H1 (cell line): ENCODE measurements at regions not wholly inside any gene's neighbourhood (a gene's known extent, or its start where the extent isn't known, plus 50 kb on each side); places are given as distances from the start of the nearest gene placed in this dataset.

ENCODE experiments used
- CTCF ChIA-PET: fragments of 300-600 bp; sonication (Branson Sonifier 250); formaldehyde crosslinking; loops from one replicate; lab custom pipeline; 2021; ENCODE audit not compliant: partially characterized antibody; lab: Charles Lee
- POLR2A ChIA-PET: fragments of 300-600 bp; sonication (Branson Sonifier 250); formaldehyde crosslinking; loops from one replicate; lab custom pipeline; 2021; ENCODE audit warnings: inconsistent platforms; ENCODE audit not compliant: partially characterized antibody; lab: Charles Lee
- DNase-seq, 2 experiments: peaks; one replicate each; pipeline versions ENCODE4 v3.0.0 to v3.0.0-alpha.2; 2010 to 2022; ENCODE audit warnings: low spot score in 2 of 2, low read depth in 1 of 2, mixed read lengths in 1 of 2
- FAIRE-seq: peaks from 2 replicates; lab custom pipeline; 2011; peaks lifted over from hg19 to GRCh38; lab: Jason Lieb, UNC
- H2AFZ ChIP-seq: 2 replicates; pipeline ENCODE4 v1.8.1; 2012; ENCODE audit warnings: low read length, inconsistent platforms
- H2AK5ac ChIP-seq: 2 replicates; pipeline ENCODE4 v1.6.1; 2013; ENCODE audit warnings: low read depth, low read length
- H2BK120ac ChIP-seq: replicated peaks from 2 replicates; pipeline ENCODE3; 2013; ENCODE audit warnings: low read depth, low read length, inconsistent platforms
- H2BK12ac ChIP-seq: 2 replicates; pipeline ENCODE4 v1.6.1; 2013; ENCODE audit warnings: low read depth, low read length
- H2BK15ac ChIP-seq: 2 replicates; pipeline ENCODE4 v1.6.1; 2013; ENCODE audit warnings: low read length
- H2BK20ac ChIP-seq: 2 replicates; pipeline ENCODE4 v1.6.1; 2013; ENCODE audit warnings: low read length
- H2BK5ac ChIP-seq: 2 replicates; pipeline ENCODE4 v1.6.1; 2013; ENCODE audit warnings: low read depth, low read length
- H3K14ac ChIP-seq: 2 replicates; pipeline ENCODE4 v1.6.1; 2013; ENCODE audit warnings: inconsistent platforms; ENCODE audit not compliant: insufficient read length
- H3K18ac ChIP-seq: 2 replicates; pipeline ENCODE4 v1.6.1; 2013; ENCODE audit warnings: low read length; ENCODE audit errors: extremely low read depth
- H3K23ac ChIP-seq: 2 replicates; pipeline ENCODE4 v1.6.1; 2013; ENCODE audit warnings: inconsistent platforms; ENCODE audit not compliant: insufficient read length
- H3K23me2 ChIP-seq: 2 replicates; pipeline ENCODE4 v1.6.1; 2013; ENCODE audit warnings: low read depth, low read length
- H3K27ac ChIP-seq: 2 replicates; pipeline ENCODE4 v1.6.1; 2011; ENCODE audit warnings: low read depth, low read length, inconsistent platforms
- H3K27me3 ChIP-seq, 4 experiments: replicated peaks in 1 of 4; 1 replicate in 1 of 4; 2 replicates in 3 of 4; pipeline versions ENCODE4 v1.6.1 to v1.8.1; 2011 to 2013; ENCODE audit warnings: low read length in 3 of 4, mild to moderate bottlenecking in 3 of 4, inconsistent platforms in 2 of 4, mixed read lengths in 2 of 4, moderate library complexity in 1 of 4; ENCODE audit not compliant: control insufficient read depth in 3 of 4, insufficient read depth in 3 of 4; ENCODE audit errors: extremely low read depth in 1 of 4
- H3K36me3 ChIP-seq, 4 experiments: 2 replicates each; pipeline versions ENCODE4 v1.6.1 to v1.8.1; 2011 to 2013; ENCODE audit warnings: mild to moderate bottlenecking in 4 of 4, low read length in 3 of 4, moderate library complexity in 2 of 4, control low read depth in 1 of 4, inconsistent platforms in 1 of 4; ENCODE audit not compliant: insufficient read depth in 4 of 4, control insufficient read depth in 2 of 4
- H3K4ac ChIP-seq: replicated peaks from 2 replicates; pipeline ENCODE3; 2013; ENCODE audit warnings: low read length, low read depth, mixed read lengths, inconsistent platforms; ENCODE audit not compliant: insufficient read length
- H3K4me1 ChIP-seq, 4 experiments: replicated peaks in 1 of 4; 1 replicate in 1 of 4; 2 replicates in 3 of 4; pipeline versions ENCODE4 v1.6.1 to v1.8.1; 2011 to 2013; ENCODE audit warnings: low read length in 3 of 4, inconsistent platforms in 2 of 4, mixed read lengths in 1 of 4; ENCODE audit not compliant: insufficient read depth in 4 of 4, control insufficient read depth in 3 of 4
- H3K4me2 ChIP-seq, 2 experiments: 2 replicates each; pipeline versions ENCODE4 v1.6.1 to v1.8.1; 2011 to 2013; ENCODE audit warnings: low read depth in 2 of 2, low read length in 2 of 2, control low read depth in 1 of 2, inconsistent platforms in 1 of 2, mild to moderate bottlenecking in 1 of 2; ENCODE audit not compliant: insufficient read depth in 1 of 2
- H3K4me3 ChIP-seq, 4 experiments: fragments of 200-600, 300-600 bp in 1 of 4; sonication (generic), shearing (Covaris generic), sonication (Bioruptor Twin) in 1 of 4; 2 replicates each; pipeline versions ENCODE4 v1.5.1 to v1.8.1; 2011 to 2016; ENCODE audit warnings: low read length in 4 of 4, low read depth in 3 of 4, control low read depth in 2 of 4, inconsistent platforms in 2 of 4, mild to moderate bottlenecking in 2 of 4, mixed read lengths in 1 of 4, moderate library complexity in 1 of 4; ENCODE audit not compliant: insufficient read depth in 2 of 4; ENCODE audit errors: extremely low read depth in 1 of 4
- H3K56ac ChIP-seq: replicated peaks from 2 replicates; pipeline ENCODE3; 2013; ENCODE audit warnings: low read depth, mild to moderate bottlenecking, mixed read lengths, low read length, inconsistent platforms; ENCODE audit not compliant: insufficient read length
- H3K79me1 ChIP-seq: 2 replicates; pipeline ENCODE4 v1.6.1; 2013; ENCODE audit warnings: low read depth, low read length, control low read depth
- H3K79me2 ChIP-seq, 2 experiments: 2 replicates each; pipeline versions ENCODE4 v1.6.1 to v1.8.1; 2012 to 2013; ENCODE audit warnings: low read length in 2 of 2, mild to moderate bottlenecking in 2 of 2, inconsistent platforms in 1 of 2; ENCODE audit not compliant: insufficient read depth in 2 of 2, control insufficient read depth in 1 of 2
- H3K9ac ChIP-seq, 4 experiments: replicated peaks in 1 of 4; 1 replicate in 1 of 4; 2 replicates in 3 of 4; pipeline versions ENCODE4 v1.6.1 to v1.8.1; 2011 to 2013; ENCODE audit warnings: low read depth in 3 of 4, low read length in 3 of 4, control low read depth in 2 of 4, mild to moderate bottlenecking in 2 of 4, moderate library complexity in 2 of 4, inconsistent platforms in 1 of 4; ENCODE audit errors: extremely low read depth in 1 of 4
- H3K9me3 ChIP-seq, 2 experiments: 2 replicates each; pipeline versions ENCODE4 v1.6.1 to v1.8.1; 2012 to 2013; ENCODE audit warnings: mild to moderate bottlenecking in 2 of 2, moderate library complexity in 2 of 2, control low read depth in 1 of 2, inconsistent platforms in 1 of 2, low read depth in 1 of 2, low read length in 1 of 2, mixed read lengths in 1 of 2; ENCODE audit not compliant: insufficient read depth in 2 of 2
- H4K20me1 ChIP-seq, 2 experiments: replicated peaks in 1 of 2; 2 replicates each; pipeline versions ENCODE3 to v1.8.1; 2011 to 2013; ENCODE audit warnings: inconsistent platforms in 2 of 2, low read length in 2 of 2, mild to moderate bottlenecking in 1 of 2; ENCODE audit not compliant: insufficient read depth in 2 of 2, control insufficient read depth in 1 of 2
- H4K5ac ChIP-seq: 2 replicates; pipeline ENCODE4 v1.6.1; 2013; ENCODE audit warnings: low read length, low read depth, mixed read lengths, inconsistent platforms; ENCODE audit not compliant: insufficient read length
- H4K8ac ChIP-seq: 2 replicates; pipeline ENCODE4 v1.8.0; 2013; ENCODE audit warnings: mild to moderate bottlenecking, moderate library complexity, low read length, inconsistent platforms; ENCODE audit not compliant: insufficient read depth; ENCODE audit errors: extremely low read depth
- H4K91ac ChIP-seq: replicated peaks from 2 replicates; pipeline ENCODE3; 2013; ENCODE audit warnings: low read length, mixed read lengths, inconsistent platforms; ENCODE audit not compliant: insufficient read length
- BACH1 ChIP-seq: IDR thresholded peaks from 2 replicates; pipeline ENCODE4 v1.6.1; 2012; ENCODE audit warnings: low read length, improper control_type of control experiment
- BCL11A ChIP-seq, 2 experiments: IDR thresholded peaks; one replicate each; pipeline ENCODE4 v1.6.1; 2011; ENCODE audit warnings: low read depth in 2 of 2, low read length in 2 of 2, mild to moderate bottlenecking in 2 of 2
- CBX8 ChIP-seq: fragments of 300-800, 300-1000 bp; sonication (generic); IDR thresholded peaks from 2 replicates; pipeline ENCODE4 v1.7.1; 2016; ENCODE audit warnings: low read depth, low read length, borderline replicate concordance
- EGR1 ChIP-seq: IDR thresholded peaks from 2 replicates; pipeline ENCODE4 v1.6.1; 2011; ENCODE audit warnings: low read depth, low read length, borderline replicate concordance
- JUND ChIP-seq: IDR thresholded peaks from 2 replicates; pipeline ENCODE4 v1.6.1; 2011; ENCODE audit warnings: mild to moderate bottlenecking, improper control_type of control experiment, low read length
- KDM4A ChIP-seq: IDR thresholded peaks from one replicate; pipeline ENCODE4 v1.7.1; 2012; ENCODE audit warnings: low read depth, mild to moderate bottlenecking, moderate library complexity, low read length, inconsistent platforms; ENCODE audit not compliant: severe bottlenecking
- KDM5A ChIP-seq: fragments of 200-600 bp; IDR thresholded peaks from 2 replicates; pipeline ENCODE4 v1.7.1; 2012; ENCODE audit warnings: mild to moderate bottlenecking, low read length, inconsistent platforms, mixed read lengths
- MAX ChIP-seq: IDR thresholded peaks from 2 replicates; pipeline ENCODE4 v1.6.1; 2012; ENCODE audit warnings: inconsistent platforms
- NANOG ChIP-seq: IDR thresholded peaks from 2 replicates; pipeline ENCODE4 v1.6.1; 2011; ENCODE audit warnings: low read length, low read depth, mild to moderate bottlenecking, inconsistent platforms; ENCODE audit not compliant: insufficient read depth, poor library complexity, severe bottlenecking
- NRF1 ChIP-seq: IDR thresholded peaks from 2 replicates; pipeline ENCODE4 v1.6.1; 2011; ENCODE audit warnings: mild to moderate bottlenecking, low read depth, low read length, improper control_type of control experiment
- RFX5 ChIP-seq: IDR thresholded peaks from 2 replicates; pipeline ENCODE4 v1.6.1; 2011; ENCODE audit warnings: low read depth, low read length, improper control_type of control experiment, borderline replicate concordance
- RXRA ChIP-seq: IDR thresholded peaks from 2 replicates; pipeline ENCODE4 v1.6.1; 2011; ENCODE audit warnings: low read depth, mild to moderate bottlenecking, low read length, moderate library complexity; ENCODE audit not compliant: insufficient read depth
- SP1 ChIP-seq: IDR thresholded peaks from 2 replicates; pipeline ENCODE4 v1.6.1; 2011; ENCODE audit warnings: low read depth, low read length
- SP4 ChIP-seq: IDR thresholded peaks from 2 replicates; pipeline ENCODE4 v1.6.1; 2012; ENCODE audit warnings: low read length, inconsistent platforms
- TBP ChIP-seq: IDR thresholded peaks from 2 replicates; pipeline ENCODE4 v1.6.1; 2011; ENCODE audit warnings: low read depth, low read length, improper control_type of control experiment
- ZNF274 ChIP-seq: IDR thresholded peaks from 2 replicates; pipeline ENCODE4 v1.7.0; 2012; ENCODE audit warnings: low read length, borderline replicate concordance; ENCODE audit errors: extremely low read depth
- WGBS, 2 experiments: shearing (Covaris generic) in 1 of 2; methylation state at CpG; one replicate each; pipeline versions ENCODE4 v1.1.6 to v1.1.7; 2013 to 2015; ENCODE audit warnings: low lambda C conversion rate in 2 of 2, mixed read lengths in 2 of 2, inconsistent platforms in 1 of 2, low coverage in 1 of 2, missing lambda C conversion rate in 1 of 2; ENCODE audit not compliant: insufficient replicate concordance in 2 of 2, insufficient coverage in 1 of 2, insufficient read length in 1 of 2; ENCODE audit errors: extremely low coverage in 1 of 2, missing lambda C conversion rate in 1 of 2; 5-methylcytosine and 5-hydroxymethylcytosine counted together

GRCh38 chr2:237171881-237172280 lies 86.2 kb downstream of the COPS8 start:
- no peak overlapping the region for H2BK20ac ChIP-seq
- FAIRE-seq (no peak), DNase-seq (no peak)
- no peak overlapping the region for H3K27ac ChIP-seq
- no peak overlapping the region for H4K5ac ChIP-seq
- H3K14ac ChIP-seq = no peak overlapping the region
- no peak overlapping the region for H3K9ac ChIP-seq
- H4K20me1 ChIP-seq = no peaks in the 10 kb centered on the region
- H2BK15ac ChIP-seq = no peak overlapping the region
- no peak overlapping the region for H2AFZ ChIP-seq
- peaks cover 0 to 2% (median 0%) of the 10 kb centered on the region in 4 experiments; a peak in 1 of 7 replicates for H3K4me1 ChIP-seq
- ChIA-PET CTCF (interaction anchor here (1.0 kb wide), 1 partner anchor 9 kb away, joined by 4 read pairs; no protein-coding TSS in a partner anchor), POLR2A (no interaction called here)
- no peak overlapping the region for H4K91ac ChIP-seq
- H3K79me1 ChIP-seq = no peaks in the 10 kb centered on the region
- no peak overlapping the region for H3K4me2 ChIP-seq
- H3K36me3 ChIP-seq = no peaks in the 10 kb centered on the region
- WGBS, 2 experiments = 87% methylated on average over 4 of the region's 4 CpGs; no CpG with 5 or more reads in 1 of the 2 experiments
- H2BK12ac ChIP-seq = no peak overlapping the region
- H3K9me3 ChIP-seq = peaks cover 5 to 11% of the 10 kb centered on the region in 2 experiments; a peak in 3 of 4 replicates
- H3K27me3 ChIP-seq = no peaks in the 10 kb centered on the region
- H4K8ac ChIP-seq = no peak overlapping the region
- H3K4ac ChIP-seq = no peak overlapping the region
- no peak overlapping the region for H3K23ac ChIP-seq
- H3K4me3 ChIP-seq = no peak overlapping the region
- H3K56ac ChIP-seq = no peak overlapping the region
- H2BK5ac ChIP-seq = no peak overlapping the region
- no peak overlapping the region for H2BK120ac ChIP-seq
- 0 out of 2 replicates have a peak, but pooled peaks cover 2% of the 10 kb centered on the region for H3K23me2 ChIP-seq
- no peak overlapping the region for H3K18ac ChIP-seq
- H2AK5ac ChIP-seq = no peak overlapping the region
- no peaks in the 10 kb centered on the region for H3K79me2 ChIP-seq
- TF ChIP-seq NANOG = no peak
- TF ChIP-seq CBX8 = no peak
- TF ChIP-seq RXRA = no peak
- no peak for TF ChIP-seq BCL11A (IDR thresholded peaks at IDR 0.05; ENCODE audit: low read depth in 2 of 2, low read length in 2 of 2)
- no peak for TF ChIP-seq BACH1
- TF ChIP-seq RFX5 = no peak
- TF ChIP-seq EGR1 = no peak
- no peak for TF ChIP-seq KDM4A
- TF ChIP-seq KDM5A = no peak
- no peak for TF ChIP-seq ZNF274
- no peak for TF ChIP-seq MAX
- TF ChIP-seq NRF1 = no peak
- TF ChIP-seq SP4 = no peak
- no peak for TF ChIP-seq JUND
- no peak for TF ChIP-seq TBP
- TF ChIP-seq SP1 = no peak
